Colonic mucosa (tissue), 4 donors: ENCODE measurements at regions not wholly inside any gene's neighbourhood (a gene's known extent, or its start where the extent isn't known, plus 50 kb on each side); places are given as distances from the start of the nearest gene placed in this dataset.

ENCODE experiments used
- DNase-seq: peaks from one replicate; pipeline ENCODE4 v3.0.0-alpha.2; 2020
- H3K27ac ChIP-seq: fragments of 200-600 bp; one replicate; pipeline ENCODE4 v1.8.0; 2021
- H3K27me3 ChIP-seq: fragments of 200-600 bp; one replicate; pipeline ENCODE4 v1.8.0; 2021
- H3K36me3 ChIP-seq: fragments of 200-600 bp; one replicate; pipeline ENCODE4 v1.8.0; 2021
- H3K4me1 ChIP-seq: fragments of 200-600 bp; one replicate; pipeline ENCODE4 v1.8.0; 2021; ENCODE audit warnings: mild to moderate bottlenecking
- H3K4me3 ChIP-seq: fragments of 200-600 bp; one replicate; pipeline ENCODE4 v1.8.0; 2021
- H3K9ac ChIP-seq, 2 donors: one replicate each; pipeline ENCODE4 v1.7.0; 2013; ENCODE audit warnings: control low read depth in 2 of 2, low read depth in 2 of 2, low read length in 2 of 2
- H3K9me3 ChIP-seq: fragments of 200-600 bp; one replicate; pipeline ENCODE4 v1.8.0; 2021
- CTCF ChIP-seq: fragments of 200-600 bp; IDR thresholded peaks from one replicate; pipeline ENCODE4 v1.8.0; 2022; ENCODE audit warnings: antibody characterized with exemption, mild to moderate bottlenecking
- intact Hi-C: fragments of 100-400 bp; cut with DNase I; formaldehyde crosslinking; loops from one replicate; pipeline ENCODE4 v1.14.1; 2022
- donor health status: healthy.
- donor health status: DM: no; HTN: no; CAD: no.
- donor health status: DM: no; HTN: no; CAD: no.

GRCh38 chr7:22586101-22586785, 86.3 kb upstream of the STEAP1B start:
- intact Hi-C loops = no loop called here
- no peak overlapping the region for H3K27ac ChIP-seq

GRCh38 chr7:22584179-22584578, 84.2 kb upstream of the STEAP1B start:
- DNase-seq = no peak
- Histone ChIP-seq H3K36me3 (no peaks in the 10 kb centered on the region), H3K27me3 (no peaks in the 10 kb centered on the region), H3K9me3 (no peaks in the 10 kb centered on the region), H3K9ac (no peak overlapping the region), H3K4me1 (no peaks in the 10 kb centered on the region), H3K4me3 (no peak overlapping the region), H3K27ac (no peak overlapping the region)
- intact Hi-C loops = no loop called here
- no peak for TF ChIP-seq CTCF

More at GRCh38 chr7:22586101-22586785, 86.3 kb upstream of the STEAP1B start:
- H3K4me3 ChIP-seq = no peak overlapping the region
- DNase-seq = no peak
- no peaks in the 10 kb centered on the region for H3K4me1 ChIP-seq
- no peaks in the 10 kb centered on the region for H3K36me3 ChIP-seq
- no peaks in the 10 kb centered on the region for H3K27me3 ChIP-seq
- TF ChIP-seq CTCF = no peak
- no peaks in the 10 kb centered on the region for H3K9me3 ChIP-seq
- H3K9ac ChIP-seq = no peak overlapping the region

GRCh38 chr7:22582863-22583622, 83.1 kb upstream of the STEAP1B start:
- TF ChIP-seq CTCF = no peak
- Histone ChIP-seq H3K9me3 (no peaks in the 10 kb centered on the region), H3K36me3 (no peaks in the 10 kb centered on the region), H3K27ac (no peak overlapping the region), H3K4me3 (no peak overlapping the region), H3K9ac (no peak overlapping the region), H3K27me3 (no peaks in the 10 kb centered on the region), H3K4me1 (no peaks in the 10 kb centered on the region)
- intact Hi-C loops = no loop called here
- DNase-seq = no peak

- no peaks in the 10 kb centered on the region for H3K27me3 ChIP-seq
- intact Hi-C loops = no loop called here
- TF ChIP-seq CTCF = no peak
- no peak for DNase-seq
- H3K9me3 ChIP-seq = no peaks in the 10 kb centered on the region
- H3K4me3 ChIP-seq = no peak overlapping the region
- no peaks in the 10 kb centered on the region for H3K36me3 ChIP-seq
- H3K4me1 ChIP-seq = no peaks in the 10 kb centered on the region
- no peak overlapping the region for H3K27ac ChIP-seq
- H3K9ac ChIP-seq = no peak overlapping the region
Measured at GRCh38 chr7:22581099-22581498, 81.1 kb upstream of the STEAP1B start.

GRCh38 chr7:22579961-22580360, 80.0 kb upstream of the STEAP1B start:
- Histone ChIP-seq H3K4me3 (no peak overlapping the region), H3K36me3 (no peaks in the 10 kb centered on the region), H3K27me3 (no peaks in the 10 kb centered on the region), H3K9me3 (no peaks in the 10 kb centered on the region), H3K9ac (no peak overlapping the region), H3K4me1 (no peaks in the 10 kb centered on the region), H3K27ac (no peak overlapping the region)
- DNase-seq = no peak
- intact Hi-C loops = no loop called here
- no peak for TF ChIP-seq CTCF
